22Rv1 (cell line): ENCODE measurements at regions not wholly inside any gene's neighbourhood (a gene's known extent, or its start where the extent isn't known, plus 50 kb on each side); places are given as distances from the start of the nearest gene placed in this dataset.

Experiments used
- CTCF ChIP-seq: fragments of 450-650 bp; IDR thresholded peaks from 2 replicates; pipeline ENCODE4 v1.5.1; 2017; ENCODE audit warnings: mild to moderate bottlenecking
- ZFX ChIP-seq: fragments of 450-650 bp; IDR thresholded peaks from 2 replicates; pipeline ENCODE4 v1.6.1; 2017; ENCODE audit warnings: antibody characterized with exemption, borderline replicate concordance

GRCh38 chr2:22990246-22990645, 394.7 kb upstream of the KLHL29 start:
- no peak for TF ChIP-seq CTCF
- no peak for TF ChIP-seq ZFX
